Sigmoid colon (tissue), 6 donors: ENCODE measurements at regions not wholly inside any gene's neighbourhood (a gene's known extent, or its start where the extent isn't known, plus 50 kb on each side); places are given as distances from the start of the nearest gene placed in this dataset.
"Not testable (repeated sequence)": the region's sequence is repeated elsewhere in the genome, so short reads cannot be mapped to it uniquely, and the experiment has no call there.

Experiments
- DNase-seq: peaks from one replicate; pipeline ENCODE4 v3.0.0-alpha.2; 2019
- H3K27ac ChIP-seq, 4 donors: fragments of 200-600 bp; sonication (generic); one replicate each; pipeline ENCODE4 v1.5.1; 2016 to 2019; ENCODE audit warnings: mild to moderate bottlenecking in 1 of 4
- H3K27me3 ChIP-seq, 3 donors: fragments of 200-600 bp; sonication (generic); one replicate each; pipeline ENCODE4 v1.5.1; 2019; ENCODE audit warnings: mild to moderate bottlenecking in 1 of 3
- H3K36me3 ChIP-seq, 4 donors: fragments of 200-600 bp; sonication (generic); one replicate each; pipeline ENCODE4 v1.5.1; 2016 to 2019
- H3K4me1 ChIP-seq, 4 donors: fragments of 200-600 bp; sonication (generic); one replicate each; pipeline ENCODE4 v1.5.1; 2017 to 2019
- H3K4me3 ChIP-seq, 4 donors: fragments of 200-600 bp; sonication (generic); one replicate each; pipeline ENCODE4 v1.5.1; 2017 to 2019; ENCODE audit warnings: mild to moderate bottlenecking in 2 of 4, moderate library complexity in 1 of 4
- H3K9me3 ChIP-seq, 4 donors: fragments of 200-600 bp in 3 of 4; sonication (generic) in 3 of 4; one replicate each; pipeline versions ENCODE4 v1.5.1 to v1.6.1; 2013 to 2019
- EP300 ChIP-seq, 4 donors: sonication (generic); formaldehyde crosslinking; IDR thresholded peaks; one replicate each; pipeline ENCODE4 v1.6.1; 2017; ENCODE audit warnings: antibody characterized with exemption in 4 of 4
- POLR2A ChIP-seq, 2 donors: fragments of 450-650 bp; IDR thresholded peaks; one replicate each; pipeline ENCODE4 v1.6.1; 2016; ENCODE audit warnings: antibody characterized with exemption in 2 of 2, mild to moderate bottlenecking in 2 of 2, moderate library complexity in 2 of 2
- POLR2AphosphoS5 ChIP-seq, 4 donors: sonication (generic); formaldehyde crosslinking; IDR thresholded peaks; one replicate each; pipeline ENCODE4 v1.6.1; 2017; ENCODE audit warnings: antibody characterized with exemption in 4 of 4
- WGBS, 2 donors: extraction: QIAGEN DNeasy Blood & Tissue Kit; methylation state at CpG; one replicate each; pipeline ENCODE4 v1.1.7; 2013; 5-methylcytosine and 5-hydroxymethylcytosine counted together
- intact Hi-C: fragments of 100-400 bp; cut with DNase I; formaldehyde crosslinking; loops from one replicate; pipeline ENCODE4 v1.15.1; 2023
- TF ChIP-seq, protein P1 (sequence below), 4 experiments: fragments of 450-650 bp in 3 of 4; fragments of 200-600 bp in 1 of 4; IDR thresholded peaks; one replicate each; pipeline ENCODE4 v1.5.1; 2016 to 2019; ENCODE audit warnings: antibody characterized with exemption in 4 of 4, mild to moderate bottlenecking in 3 of 4, moderate library complexity in 2 of 4
- donor health status: healthy with polysubstance abuse.
- donor health status: healthy.

GRCh38 chr5:91928754-91929521 is 545.8 kb upstream of the ARRDC3 start:
- no peaks in the 10 kb centered on the region for H3K9me3 ChIP-seq
- no peak for DNase-seq
- 49 to 91% methylated on average over 1 of the region's 1 CpG for WGBS, 2 donors
- TF ChIP-seq, protein P1, sequence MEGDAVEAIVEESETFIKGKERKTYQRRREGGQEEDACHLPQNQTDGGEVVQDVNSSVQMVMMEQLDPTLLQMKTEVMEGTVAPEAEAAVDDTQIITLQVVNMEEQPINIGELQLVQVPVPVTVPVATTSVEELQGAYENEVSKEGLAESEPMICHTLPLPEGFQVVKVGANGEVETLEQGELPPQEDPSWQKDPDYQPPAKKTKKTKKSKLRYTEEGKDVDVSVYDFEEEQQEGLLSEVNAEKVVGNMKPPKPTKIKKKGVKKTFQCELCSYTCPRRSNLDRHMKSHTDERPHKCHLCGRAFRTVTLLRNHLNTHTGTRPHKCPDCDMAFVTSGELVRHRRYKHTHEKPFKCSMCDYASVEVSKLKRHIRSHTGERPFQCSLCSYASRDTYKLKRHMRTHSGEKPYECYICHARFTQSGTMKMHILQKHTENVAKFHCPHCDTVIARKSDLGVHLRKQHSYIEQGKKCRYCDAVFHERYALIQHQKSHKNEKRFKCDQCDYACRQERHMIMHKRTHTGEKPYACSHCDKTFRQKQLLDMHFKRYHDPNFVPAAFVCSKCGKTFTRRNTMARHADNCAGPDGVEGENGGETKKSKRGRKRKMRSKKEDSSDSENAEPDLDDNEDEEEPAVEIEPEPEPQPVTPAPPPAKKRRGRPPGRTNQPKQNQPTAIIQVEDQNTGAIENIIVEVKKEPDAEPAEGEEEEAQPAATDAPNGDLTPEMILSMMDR (IDR thresholded peaks at IDR 0.05), result peak in 1 of 4 experiments; percentile 37
- TF ChIP-seq POLR2A (IDR thresholded peaks at IDR 0.05) (no peak), POLR2AphosphoS5 (IDR thresholded peaks at IDR 0.05) (no peak)
- no peaks in the 10 kb centered on the region for H3K4me1 ChIP-seq
- intact Hi-C loops, result no loop called here
- H3K27me3 ChIP-seq, result no peaks in the 10 kb centered on the region
- no peak overlapping the region for H3K4me3 ChIP-seq
- H3K36me3 ChIP-seq, result no peaks in the 10 kb centered on the region
- H3K27ac ChIP-seq, result no peak overlapping the region

DNA sequence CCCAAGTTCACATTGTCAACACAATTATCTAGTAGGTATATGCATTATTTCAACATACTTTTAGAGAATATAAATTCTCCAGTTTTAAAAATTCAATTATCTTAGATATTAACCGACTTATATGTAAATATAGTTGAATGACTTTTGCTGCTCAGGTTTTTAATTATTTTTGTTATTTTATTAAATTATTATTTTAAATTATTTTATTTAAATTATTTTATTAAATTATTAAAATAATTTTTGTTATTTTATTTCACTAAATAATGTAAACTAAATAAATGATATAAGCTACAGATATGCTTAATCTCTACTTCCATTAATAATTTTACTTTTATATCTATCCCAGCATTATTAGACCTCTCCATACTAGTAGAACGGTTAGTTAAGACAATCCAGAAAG is 544.3 kb upstream of the ARRDC3 start:
- Histone ChIP-seq H3K9me3 (no peaks in the 10 kb centered on the region), H3K27me3 (no peaks in the 10 kb centered on the region), H3K4me1 (no peaks in the 10 kb centered on the region), H3K4me3 (no peak overlapping the region), H3K36me3 (no peaks in the 10 kb centered on the region), H3K27ac (no peak overlapping the region)
- 91 to 97% methylated on average over 2 of the region's 2 CpGs for WGBS, 2 donors
- intact Hi-C loops, result no loop called here
- no peak for DNase-seq
- TF ChIP-seq POLR2AphosphoS5 (IDR thresholded peaks at IDR 0.05), result no peak
- TF ChIP-seq, protein P1 (IDR thresholded peaks at IDR 0.05), result no peak
- TF ChIP-seq EP300 (IDR thresholded peaks at IDR 0.05), result no peak
- no peak for TF ChIP-seq POLR2A (IDR thresholded peaks at IDR 0.05)

- no peak for TF ChIP-seq EP300 (IDR thresholded peaks at IDR 0.05)
- no peak for TF ChIP-seq POLR2A (IDR thresholded peaks at IDR 0.05)
- TF ChIP-seq, protein P1 (IDR thresholded peaks at IDR 0.05), result no peak
- no peak for TF ChIP-seq POLR2AphosphoS5 (IDR thresholded peaks at IDR 0.05)
- Histone ChIP-seq H3K9me3 (no peaks in the 10 kb centered on the region), H3K36me3 (no peaks in the 10 kb centered on the region), H3K27me3 (no peaks in the 10 kb centered on the region), H3K27ac (no peak overlapping the region), H3K4me3 (no peak overlapping the region), H3K4me1 (no peaks in the 10 kb centered on the region)
- WGBS, 2 donors, result 13 to 56% methylated on average over 1 of the region's 1 CpG
- intact Hi-C loops, result no loop called here
- no peak for DNase-seq
These were observed 542.1 kb upstream of the ARRDC3 start for GRCh38 chr5:91925249-91925648.

- H3K27ac ChIP-seq, H3K4me1 ChIP-seq, H3K4me3 ChIP-seq, intact Hi-C loops, H3K9me3 ChIP-seq, H3K36me3 ChIP-seq, DNase-seq, H3K27me3 ChIP-seq: not testable (repeated sequence)
- WGBS, 2 donors, result 92 to 94% methylated on average over 51 of the region's 51 CpGs
These were observed 534.1 kb upstream of the ARRDC3 start for GRCh38 chr5:91917037-91917814.

- no peak overlapping the region for H3K4me3 ChIP-seq
- no peak for DNase-seq
- no peaks in the 10 kb centered on the region for H3K27me3 ChIP-seq
- intact Hi-C loops, result no loop called here
- no peak for TF ChIP-seq POLR2A (IDR thresholded peaks at IDR 0.05)
- H3K36me3 ChIP-seq, result no peaks in the 10 kb centered on the region
- H3K27ac ChIP-seq, result no peak overlapping the region
- no peaks in the 10 kb centered on the region for H3K4me1 ChIP-seq
- no peaks in the 10 kb centered on the region for H3K9me3 ChIP-seq
- 61 to 82% methylated on average over 4 of the region's 4 CpGs for WGBS, 2 donors
These were observed 527.5 kb upstream of the ARRDC3 start for GRCh38 chr5:91910655-91911054.
